GM18508 (cell line): ENCODE measurements at regions not wholly inside any gene's neighbourhood (a gene's known extent, or its start where the extent isn't known, plus 50 kb on each side); places are given as distances from the start of the nearest gene placed in this dataset.
"Not testable (repeated sequence)": the region's sequence is repeated elsewhere in the genome, so short reads cannot be mapped to it uniquely, and the experiment has no call there.

Experiments
- ATAC-seq: cut with Tn5 transposase; IDR thresholded peaks from one replicate; pipeline ENCODE4 v1.9.1; 2021; ENCODE audit warnings: moderate number of reproducible peaks; ENCODE audit not compliant: insufficient read depth, unreplicated experiment

GRCh38 chr13:85610024-85610423 is 189.2 kb downstream of the SLITRK6 start:
- no peak for ATAC-seq

GRCh38 chr13:85608255-85608829 is 190.9 kb downstream of the SLITRK6 start:
- ATAC-seq: no peak

- ATAC-seq: no peak
Observed at GRCh38 chr13:85603735-85604134, 195.5 kb downstream of the SLITRK6 start.

GRCh38 chr13:85601526-85601925 is 197.7 kb downstream of the SLITRK6 start:
- ATAC-seq: no peak

- ATAC-seq: no peak
Observed at GRCh38 chr13:85597790-85598500, 201.3 kb downstream of the SLITRK6 start.

- ATAC-seq: no peak
Observed at GRCh38 chr13:85592211-85592610, 207.0 kb downstream of the SLITRK6 start.

GRCh38 chr13:85590231-85590931 is 208.8 kb downstream of the SLITRK6 start:
- no peak for ATAC-seq

- no peak for ATAC-seq
Observed at GRCh38 chr13:85589021-85589420, 210.2 kb downstream of the SLITRK6 start.

GRCh38 chr13:85588359-85588758 is 210.9 kb downstream of the SLITRK6 start:
- ATAC-seq: no peak

- no peak for ATAC-seq
Observed at GRCh38 chr13:85586856-85587255, 212.4 kb downstream of the SLITRK6 start.

- no peak for ATAC-seq
Observed at GRCh38 chr13:85586422-85586831, 212.8 kb downstream of the SLITRK6 start.

GRCh38 chr13:85582890-85583289 is 216.3 kb downstream of the SLITRK6 start:
- no peak for ATAC-seq

- ATAC-seq: no peak
Observed at GRCh38 chr13:85575110-85575509, 224.1 kb downstream of the SLITRK6 start.

- ATAC-seq: no peak
Observed at GRCh38 chr13:85567909-85568308, 231.3 kb downstream of the SLITRK6 start.

GRCh38 chr13:85565652-85566051 is 233.6 kb downstream of the SLITRK6 start:
- ATAC-seq: no peak

- ATAC-seq: no peak
Observed at GRCh38 chr13:85564598-85564997, 234.6 kb downstream of the SLITRK6 start.

GRCh38 chr13:85562282-85562681 is 236.9 kb downstream of the SLITRK6 start:
- ATAC-seq: no peak

- no peak for ATAC-seq
Observed at GRCh38 chr13:85557691-85558467, 241.3 kb downstream of the SLITRK6 start.

GRCh38 chr13:85551012-85551411 is 248.2 kb downstream of the SLITRK6 start:
- ATAC-seq: no peak

GRCh38 chr13:85549819-85550218 is 249.4 kb downstream of the SLITRK6 start:
- no peak for ATAC-seq

GRCh38 chr13:85548845-85549244 is 250.4 kb downstream of the SLITRK6 start:
- not testable (repeated sequence) for ATAC-seq
